Spleen (tissue), 11 donors: ENCODE measurements at regions not wholly inside any gene's neighbourhood (a gene's known extent, or its start where the extent isn't known, plus 50 kb on each side); places are given as distances from the start of the nearest gene placed in this dataset.
A peak's percentile ranks its signal among the peaks of the same experiment; 100 is the strongest.

ENCODE experiments used
- DNase-seq: peaks from one replicate; pipeline ENCODE4 v3.0.0-alpha.2; 2020
- H3K27ac ChIP-seq, 8 donors: fragments of 200-600 bp; sonication (generic) in 7 of 8; 1 replicate in 4 of 8; 2 replicates in 4 of 8; pipeline versions ENCODE4 v1.5.0 to v1.8.0; 2016 to 2021; ENCODE audit warnings: inconsistent platforms in 4 of 8, mild to moderate bottlenecking in 4 of 8, moderate library complexity in 1 of 8
- H3K27me3 ChIP-seq, 7 donors: fragments of 200-600 bp; sonication (generic) in 6 of 7; replicated peaks in 1 of 7; 1 replicate in 4 of 7; 2 replicates in 3 of 7; pipeline versions ENCODE4 v1.5.0 to v1.8.0; 2016 to 2021; ENCODE audit warnings: inconsistent platforms in 3 of 7, mild to moderate bottlenecking in 1 of 7
- H3K36me3 ChIP-seq, 6 donors: fragments of 200-600 bp; sonication (generic) in 5 of 6; 1 replicate in 4 of 6; 2 replicates in 2 of 6; pipeline versions ENCODE4 v1.5.0 to v1.8.0; 2016 to 2021; ENCODE audit warnings: inconsistent platforms in 2 of 6
- H3K4me1 ChIP-seq, 6 donors: fragments of 200-600 bp; sonication (generic) in 5 of 6; 1 replicate in 3 of 6; 2 replicates in 3 of 6; pipeline versions ENCODE4 v1.5.0 to v1.8.0; 2016 to 2021; ENCODE audit warnings: inconsistent platforms in 3 of 6
- H3K4me3 ChIP-seq, 8 donors: fragments of 200-600 bp; sonication (generic) in 7 of 8; 1 replicate in 4 of 8; 2 replicates in 4 of 8; pipeline versions ENCODE4 v1.5.0 to v1.8.0; 2016 to 2021; ENCODE audit warnings: inconsistent platforms in 4 of 8, mild to moderate bottlenecking in 4 of 8, moderate library complexity in 2 of 8
- H3K9me3 ChIP-seq, 8 donors: fragments of 200-600 bp; sonication (generic) in 7 of 8; 1 replicate in 4 of 8; 2 replicates in 4 of 8; pipeline versions ENCODE4 v1.5.0 to v1.8.0; 2016 to 2021; ENCODE audit warnings: inconsistent platforms in 4 of 8
- CTCF ChIP-seq, 11 experiments: fragments of 200-600 bp in 7 of 11; fragments of 450-650 bp in 4 of 11; sonication (generic) in 4 of 11; IDR thresholded peaks in 8 of 11; conservative IDR thresholded peaks in 3 of 11; 1 replicate in 7 of 11; 2 replicates in 4 of 11; pipeline versions ENCODE4 v1.4.0 to v1.8.0; 2016 to 2021; ENCODE audit warnings: antibody characterized with exemption in 11 of 11, inconsistent platforms in 4 of 11, mild to moderate bottlenecking in 1 of 11
- POLR2A ChIP-seq, 3 donors: fragments of 450-650 bp; IDR thresholded peaks; one replicate each; pipeline ENCODE4 v1.5.1; 2017; ENCODE audit warnings: antibody characterized with exemption in 3 of 3, mild to moderate bottlenecking in 1 of 3
- POLR2AphosphoS5 ChIP-seq, 3 donors: sonication (generic); formaldehyde crosslinking; IDR thresholded peaks; one replicate each; pipeline ENCODE4 v1.5.1; 2017; ENCODE audit warnings: antibody characterized with exemption in 3 of 3
- WGBS, 5 donors: extraction: QIAGEN DNeasy Blood & Tissue Kit in 3 of 5; methylation state at CpG; one replicate each; pipeline versions ENCODE4 v1.1.5 to v1.1.7; 2013 to 2018; 5-methylcytosine and 5-hydroxymethylcytosine counted together
- intact Hi-C: fragments of 100-400 bp; cut with DNase I; formaldehyde crosslinking; loops from one replicate; pipeline ENCODE4 v1.15.0; 2023; ENCODE audit warnings: low total_unique reads
- donor health status: healthy with polysubstance abuse.
- donor health status: DM: no; HTN: no; CAD: no; lungs with moderate emphysema.
- donor health status: DM: no; HTN: no; CAD: no.
- donor health status: Bipolar disorder and iron deficiency.
- donor health status: healthy.
- donor health status: DM: no; HTN: no; CAD: no.
- donor health status: DM: yes; HTN: yes; CAD: no.

- peaks cover 0 to 8% (median 3%) of the 10 kb centered on the region in 8 donors for H3K9me3 ChIP-seq
- intact Hi-C loops = loop anchor here (2.0 kb wide), 1 partner anchor 282 kb away; no protein-coding TSS in a partner anchor
- 25 to 50% (median 38%) methylated on average over 5 of the region's 5 CpGs for WGBS, 5 donors
- TF ChIP-seq CTCF (IDR thresholded peaks at IDR 0.05 in 8 of 11, conservative IDR thresholded peaks at IDR 0.05 in 3 of 11) = no peak
- TF ChIP-seq POLR2A (IDR thresholded peaks at IDR 0.05) = no peak
- no peak for TF ChIP-seq POLR2AphosphoS5 (IDR thresholded peaks at IDR 0.05)
- H3K36me3 ChIP-seq = no peaks in the 10 kb centered on the region
- peaks cover 0 to 41% (median 0%) of the 10 kb centered on the region in 7 donors for H3K27me3 ChIP-seq
- no peak overlapping the region for H3K27ac ChIP-seq
- DNase-seq = no peak
- peaks cover 15 to 30% (median 19%) of the 10 kb centered on the region in 6 donors for H3K4me1 ChIP-seq
- H3K4me3 ChIP-seq = no peak overlapping the region
These were observed 66.9 kb upstream of the SDK2 start for GRCh38 chr17:73711184-73711583.

- H3K27ac ChIP-seq = no peak overlapping the region
- intact Hi-C loops = loop anchor here (2.0 kb wide), 1 partner anchor 283 kb away; no protein-coding TSS in a partner anchor
- WGBS, 5 donors = 88 to 97% (median 92%) methylated on average over 7 to 8 of the region's 8 CpGs
- no peak for DNase-seq
- peaks cover 0 to 8% (median 3%) of the 10 kb centered on the region in 8 donors for H3K9me3 ChIP-seq
- no peaks in the 10 kb centered on the region for H3K36me3 ChIP-seq
- H3K27me3 ChIP-seq = peaks cover 0 to 41% (median 0%) of the 10 kb centered on the region in 7 donors
- H3K4me3 ChIP-seq = no peak overlapping the region
- H3K4me1 ChIP-seq = peaks cover 15 to 30% (median 19%) of the 10 kb centered on the region in 6 donors
- no peak for TF ChIP-seq POLR2AphosphoS5 (IDR thresholded peaks at IDR 0.05)
- no peak for TF ChIP-seq POLR2A (IDR thresholded peaks at IDR 0.05)
- TF ChIP-seq CTCF (IDR thresholded peaks at IDR 0.05 in 8 of 11, conservative IDR thresholded peaks at IDR 0.05 in 3 of 11) = no peak
These were observed 67.7 kb upstream of the SDK2 start for GRCh38 chr17:73711916-73712315.

- Histone ChIP-seq H3K4me1 (peaks cover 15 to 30% (median 19%) of the 10 kb centered on the region in 6 donors), H3K27me3 (peaks cover 0 to 34% (median 0%) of the 10 kb centered on the region in 7 donors), H3K4me3 (no peak overlapping the region), H3K27ac (no peak overlapping the region), H3K9me3 (no peaks in the 10 kb centered on the region), H3K36me3 (no peaks in the 10 kb centered on the region)
- 50 to 62% (median 61%) methylated on average over 9 of the region's 9 CpGs for WGBS, 5 donors
- intact Hi-C loops = no loop called here
- peak; percentile 66 for DNase-seq
- no peak for TF ChIP-seq CTCF (IDR thresholded peaks at IDR 0.05 in 8 of 11, conservative IDR thresholded peaks at IDR 0.05 in 3 of 11)
- no peak for TF ChIP-seq POLR2AphosphoS5 (IDR thresholded peaks at IDR 0.05)
These were observed 68.9 kb upstream of the SDK2 start for GRCh38 chr17:73713136-73713535.

GRCh38 chr17:73715769-73716168, 71.5 kb upstream of the SDK2 start:
- Histone ChIP-seq H3K27ac (no peak overlapping the region), H3K4me1 (peaks cover 6 to 40% (median 24%) of the 10 kb centered on the region in 6 donors), H3K4me3 (no peak overlapping the region), H3K27me3 (peaks cover 0 to 24% (median 0%) of the 10 kb centered on the region in 7 donors), H3K9me3 (no peaks in the 10 kb centered on the region), H3K36me3 (no peaks in the 10 kb centered on the region)
- TF ChIP-seq POLR2A (IDR thresholded peaks at IDR 0.05) = no peak
- no peak for TF ChIP-seq CTCF (IDR thresholded peaks at IDR 0.05 in 8 of 11, conservative IDR thresholded peaks at IDR 0.05 in 3 of 11)
- TF ChIP-seq POLR2AphosphoS5 (IDR thresholded peaks at IDR 0.05) = no peak
- intact Hi-C loops = no loop called here
- peak; percentile 11 for DNase-seq
- WGBS, 5 donors = 77 to 85% (median 79%) methylated on average over 10 of the region's 10 CpGs
